ENCODE measurements at regions not wholly inside any gene's neighbourhood (a gene's known extent, or its start where the extent isn't known, plus 50 kb on each side); places are given as distances from the start of the nearest gene placed in this dataset.

DNA sequence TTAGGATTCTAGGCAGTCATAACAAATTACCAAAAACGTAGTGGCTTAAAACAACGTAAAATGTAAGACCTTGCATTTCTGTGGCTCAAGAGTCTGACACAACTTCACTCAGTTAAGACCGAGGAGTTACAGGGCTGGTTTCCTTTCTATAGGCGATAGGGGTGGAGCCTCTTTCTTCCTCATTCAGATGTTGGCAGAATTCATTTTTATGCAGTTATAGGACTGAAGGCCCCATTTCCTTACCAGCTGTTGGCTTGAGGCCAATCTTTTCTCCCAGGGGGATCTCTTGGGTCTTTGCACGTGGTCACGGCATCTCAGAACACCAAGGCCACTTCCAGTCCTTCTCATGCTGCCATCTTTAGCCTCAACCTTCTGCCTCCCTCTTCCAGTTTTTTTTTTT is 145.2 kb downstream of the KCNJ2 start:
- TF ChIP-seq, protein P1, sequence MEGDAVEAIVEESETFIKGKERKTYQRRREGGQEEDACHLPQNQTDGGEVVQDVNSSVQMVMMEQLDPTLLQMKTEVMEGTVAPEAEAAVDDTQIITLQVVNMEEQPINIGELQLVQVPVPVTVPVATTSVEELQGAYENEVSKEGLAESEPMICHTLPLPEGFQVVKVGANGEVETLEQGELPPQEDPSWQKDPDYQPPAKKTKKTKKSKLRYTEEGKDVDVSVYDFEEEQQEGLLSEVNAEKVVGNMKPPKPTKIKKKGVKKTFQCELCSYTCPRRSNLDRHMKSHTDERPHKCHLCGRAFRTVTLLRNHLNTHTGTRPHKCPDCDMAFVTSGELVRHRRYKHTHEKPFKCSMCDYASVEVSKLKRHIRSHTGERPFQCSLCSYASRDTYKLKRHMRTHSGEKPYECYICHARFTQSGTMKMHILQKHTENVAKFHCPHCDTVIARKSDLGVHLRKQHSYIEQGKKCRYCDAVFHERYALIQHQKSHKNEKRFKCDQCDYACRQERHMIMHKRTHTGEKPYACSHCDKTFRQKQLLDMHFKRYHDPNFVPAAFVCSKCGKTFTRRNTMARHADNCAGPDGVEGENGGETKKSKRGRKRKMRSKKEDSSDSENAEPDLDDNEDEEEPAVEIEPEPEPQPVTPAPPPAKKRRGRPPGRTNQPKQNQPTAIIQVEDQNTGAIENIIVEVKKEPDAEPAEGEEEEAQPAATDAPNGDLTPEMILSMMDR (IDR thresholded peaks at IDR 0.05; ENCODE audit: extremely low read depth in 1 of 2, insufficient read depth in 1 of 2, low read depth in 1 of 2, low read length in 2 of 2): no peak
- TF ChIP-seq POLR2A (IDR thresholded peaks at IDR 0.05; ENCODE audit: low read depth, low read length) (no peak), POLR2AphosphoS5 (IDR thresholded peaks at IDR 0.05; ENCODE audit: insufficient read depth, low read depth, low read length) (no peak), JUN (IDR thresholded peaks at IDR 0.05; ENCODE audit: borderline replicate concordance, insufficient read depth, insufficient read length, low read depth) (no peak), EZH2 (IDR thresholded peaks at IDR 0.05; ENCODE audit: borderline replicate concordance, low read depth, low read length, severe bottlenecking) (no peak), FOS (IDR thresholded peaks at IDR 0.05; ENCODE audit: borderline replicate concordance, insufficient read depth, low read length) (no peak), MYC (IDR thresholded peaks at IDR 0.05; ENCODE audit: low read depth, low read length) (no peak), GATA2 (IDR thresholded peaks at IDR 0.05; ENCODE audit: insufficient read depth, insufficient read length, low read depth, low read length) (no peak)
- TF ChIP-seq, protein P2, sequence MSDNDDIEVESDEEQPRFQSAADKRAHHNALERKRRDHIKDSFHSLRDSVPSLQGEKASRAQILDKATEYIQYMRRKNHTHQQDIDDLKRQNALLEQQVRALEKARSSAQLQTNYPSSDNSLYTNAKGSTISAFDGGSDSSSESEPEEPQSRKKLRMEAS (IDR thresholded peaks at IDR 0.05; ENCODE audit: insufficient read depth, insufficient read length): no peak

Data from endothelial cell of umbilical vein (primary cell).